ENCODE measurements at regions not wholly inside any gene's neighbourhood (a gene's known extent, or its start where the extent isn't known, plus 50 kb on each side); places are given as distances from the start of the nearest gene placed in this dataset.
"Not testable (repeated sequence)": the region's sequence is repeated elsewhere in the genome, so short reads cannot be mapped to it uniquely, and the experiment has no call there.

DNA sequence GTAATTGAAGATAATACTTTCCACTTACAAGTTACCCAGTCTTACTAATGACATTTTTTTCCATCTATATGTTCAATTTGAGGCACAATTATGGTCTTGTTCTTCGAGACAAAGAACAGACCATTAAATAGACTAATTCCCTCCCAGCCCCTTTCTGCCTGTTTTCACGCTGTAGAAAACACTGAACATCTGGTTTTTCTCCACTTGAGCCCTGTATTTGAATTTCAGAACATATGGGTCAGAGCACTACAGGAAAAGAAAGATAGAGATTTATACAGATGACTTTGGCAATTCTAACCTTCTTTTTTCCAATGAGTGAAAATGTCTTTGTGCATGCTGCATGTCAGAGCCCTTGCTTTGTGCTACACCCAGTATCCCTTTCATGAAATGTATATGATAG lies 506.9 kb downstream of the LRRC70 start:
- Histone ChIP-seq H2AFZ (ENCODE audit: low read depth, low read length) (no peak overlapping the region), H3K79me2 (ENCODE audit: low read length) (no peaks in the 10 kb centered on the region), H3K27ac (ENCODE audit: low read length) (no peak overlapping the region), H3K27me3 (ENCODE audit: low read depth, low read length) (no peaks in the 10 kb centered on the region), H3K9ac (ENCODE audit: low read length) (no peak overlapping the region), H4K20me1 (ENCODE audit: insufficient read depth, low read length) (no peaks in the 10 kb centered on the region), H3K36me3 (replicated peaks; ENCODE audit: low read depth, low read length) (no peaks in the 10 kb centered on the region), H3K9me3 (ENCODE audit: insufficient read depth, low read length) (no peaks in the 10 kb centered on the region), H3K4me2 (ENCODE audit: low read length) (no peak overlapping the region), H3K4me3 (ENCODE audit: low read length) (no peak overlapping the region), H3K4me1 (ENCODE audit: low read length) (no peaks in the 10 kb centered on the region)
- TF ChIP-seq, protein P1, sequence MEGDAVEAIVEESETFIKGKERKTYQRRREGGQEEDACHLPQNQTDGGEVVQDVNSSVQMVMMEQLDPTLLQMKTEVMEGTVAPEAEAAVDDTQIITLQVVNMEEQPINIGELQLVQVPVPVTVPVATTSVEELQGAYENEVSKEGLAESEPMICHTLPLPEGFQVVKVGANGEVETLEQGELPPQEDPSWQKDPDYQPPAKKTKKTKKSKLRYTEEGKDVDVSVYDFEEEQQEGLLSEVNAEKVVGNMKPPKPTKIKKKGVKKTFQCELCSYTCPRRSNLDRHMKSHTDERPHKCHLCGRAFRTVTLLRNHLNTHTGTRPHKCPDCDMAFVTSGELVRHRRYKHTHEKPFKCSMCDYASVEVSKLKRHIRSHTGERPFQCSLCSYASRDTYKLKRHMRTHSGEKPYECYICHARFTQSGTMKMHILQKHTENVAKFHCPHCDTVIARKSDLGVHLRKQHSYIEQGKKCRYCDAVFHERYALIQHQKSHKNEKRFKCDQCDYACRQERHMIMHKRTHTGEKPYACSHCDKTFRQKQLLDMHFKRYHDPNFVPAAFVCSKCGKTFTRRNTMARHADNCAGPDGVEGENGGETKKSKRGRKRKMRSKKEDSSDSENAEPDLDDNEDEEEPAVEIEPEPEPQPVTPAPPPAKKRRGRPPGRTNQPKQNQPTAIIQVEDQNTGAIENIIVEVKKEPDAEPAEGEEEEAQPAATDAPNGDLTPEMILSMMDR (IDR thresholded peaks at IDR 0.05; ENCODE audit: low read depth, low read length) = no peak
- no peak for TF ChIP-seq EZH2phosphoT487 (IDR thresholded peaks at IDR 0.05; ENCODE audit: low read depth)

DNA sequence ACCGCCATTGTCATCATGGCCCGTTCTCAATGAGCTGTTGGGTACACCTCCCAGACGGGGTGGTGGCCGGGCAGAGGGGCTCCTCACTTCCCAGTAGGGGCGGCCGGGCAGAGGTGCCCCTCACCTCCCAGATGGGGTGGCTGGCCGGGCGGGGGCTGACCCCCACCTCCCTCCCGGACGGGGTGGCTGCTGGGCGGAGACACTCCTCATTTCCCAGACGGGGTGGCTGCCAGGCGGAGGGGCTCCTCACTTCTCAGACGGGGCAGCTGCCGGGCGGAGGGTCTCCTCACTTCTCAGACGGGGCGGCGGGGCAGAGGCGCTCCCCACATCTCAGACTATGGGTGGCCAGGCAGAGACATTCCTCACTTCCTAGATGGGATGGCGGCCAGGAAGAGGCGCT lies 505.1 kb downstream of the LRRC70 start:
- not testable (repeated sequence) for H3K27ac ChIP-seq (ENCODE audit: low read length); H3K79me2 ChIP-seq (ENCODE audit: low read length); H4K20me1 ChIP-seq (ENCODE audit: insufficient read depth, low read length); H3K9ac ChIP-seq (ENCODE audit: low read length); H2AFZ ChIP-seq (ENCODE audit: low read depth, low read length); H3K4me3 ChIP-seq (ENCODE audit: low read length); H3K36me3 ChIP-seq (replicated peaks; ENCODE audit: low read depth, low read length); H3K27me3 ChIP-seq (ENCODE audit: low read depth, low read length); H3K9me3 ChIP-seq (ENCODE audit: insufficient read depth, low read length); H3K4me1 ChIP-seq (ENCODE audit: low read length); H3K4me2 ChIP-seq (ENCODE audit: low read length)

DNA sequence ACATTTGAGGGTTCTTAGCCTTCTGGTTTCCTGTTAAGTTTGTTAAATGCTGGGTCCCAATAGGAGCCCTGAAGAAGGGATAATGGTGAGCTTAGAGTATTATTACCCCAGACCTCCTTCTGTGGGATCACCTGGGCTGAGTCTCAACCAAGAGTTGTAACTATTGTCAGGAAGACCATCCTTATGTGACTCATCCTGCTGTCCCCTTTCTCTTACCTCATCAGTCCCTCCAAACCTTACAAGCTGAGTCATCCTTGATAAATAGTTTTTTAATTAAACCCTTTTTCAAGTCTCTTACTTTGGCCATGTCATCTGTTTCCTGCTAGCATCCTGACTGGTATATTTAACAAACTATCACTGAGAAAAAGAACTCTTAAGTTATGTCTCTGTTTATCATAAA lies 502.8 kb downstream of the LRRC70 start:
- no peaks in the 10 kb centered on the region for H4K20me1 ChIP-seq (ENCODE audit: insufficient read depth, low read length)
- TF ChIP-seq, protein P1 (IDR thresholded peaks at IDR 0.05; ENCODE audit: low read depth, low read length) = no peak
- no peak for TF ChIP-seq EZH2phosphoT487 (IDR thresholded peaks at IDR 0.05; ENCODE audit: low read depth)

DNA sequence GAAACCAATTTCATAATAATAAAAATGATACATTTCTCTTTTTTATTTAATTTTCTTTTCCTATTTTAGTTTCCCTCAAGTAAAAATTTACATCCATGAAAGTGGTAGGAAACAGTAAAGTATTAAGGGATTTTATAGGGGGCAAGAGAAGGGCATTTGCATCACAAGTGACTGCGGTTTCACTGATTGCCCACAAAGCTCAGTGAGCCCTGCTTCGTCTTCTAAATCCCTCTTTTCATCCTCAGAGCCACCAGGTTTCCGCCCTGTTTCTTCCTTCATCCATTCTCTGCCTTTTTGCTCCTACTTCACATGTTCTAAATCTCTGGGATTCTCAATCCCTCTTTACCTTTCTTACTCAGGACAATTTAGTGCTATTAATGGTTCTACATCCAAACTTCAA lies 491.4 kb downstream of the LRRC70 start:
- no peak overlapping the region for H2AFZ ChIP-seq (ENCODE audit: low read depth, low read length)

More for the DNA sequence above, 502.8 kb downstream of the LRRC70 start:
- H3K4me1 ChIP-seq (ENCODE audit: low read length) = no peaks in the 10 kb centered on the region
- no peak overlapping the region for H3K9ac ChIP-seq (ENCODE audit: low read length)
- H3K4me2 ChIP-seq (ENCODE audit: low read length) = no peak overlapping the region
- no peak overlapping the region for H3K27ac ChIP-seq (ENCODE audit: low read length)
- H3K4me3 ChIP-seq (ENCODE audit: low read length) = no peak overlapping the region
- H3K27me3 ChIP-seq (ENCODE audit: low read depth, low read length) = no peaks in the 10 kb centered on the region
- no peaks in the 10 kb centered on the region for H3K9me3 ChIP-seq (ENCODE audit: insufficient read depth, low read length)
- no peaks in the 10 kb centered on the region for H3K79me2 ChIP-seq (ENCODE audit: low read length)
- H3K36me3 ChIP-seq (replicated peaks; ENCODE audit: low read depth, low read length) = no peaks in the 10 kb centered on the region
- H2AFZ ChIP-seq (ENCODE audit: low read depth, low read length) = no peak overlapping the region

More for the DNA sequence above, 491.4 kb downstream of the LRRC70 start:
- no peak overlapping the region for H3K27ac ChIP-seq (ENCODE audit: low read length)
- no peaks in the 10 kb centered on the region for H3K4me1 ChIP-seq (ENCODE audit: low read length)
- H3K4me3 ChIP-seq (ENCODE audit: low read length) = no peak overlapping the region
- no peaks in the 10 kb centered on the region for H3K36me3 ChIP-seq (replicated peaks; ENCODE audit: low read depth, low read length)
- TF ChIP-seq, protein P1 (IDR thresholded peaks at IDR 0.05; ENCODE audit: low read depth, low read length) = no peak
- no peak overlapping the region for H3K4me2 ChIP-seq (ENCODE audit: low read length)
- no peaks in the 10 kb centered on the region for H4K20me1 ChIP-seq (ENCODE audit: insufficient read depth, low read length)
- no peaks in the 10 kb centered on the region for H3K9me3 ChIP-seq (ENCODE audit: insufficient read depth, low read length)
- H3K9ac ChIP-seq (ENCODE audit: low read length) = no peak overlapping the region
- no peaks in the 10 kb centered on the region for H3K79me2 ChIP-seq (ENCODE audit: low read length)
- no peaks in the 10 kb centered on the region for H3K27me3 ChIP-seq (ENCODE audit: low read depth, low read length)
